GM23338 (cell line): ENCODE measurements at regions not wholly inside any gene's neighbourhood (a gene's known extent, or its start where the extent isn't known, plus 50 kb on each side); places are given as distances from the start of the nearest gene placed in this dataset.

Source experiments
- ATAC-seq: fragments of 200-7000 bp; cut with Tn5 transposase; 3 replicates; pipeline ENCODE4 v1.9.1; 2020
- DNase-seq: peaks from one replicate; pipeline ENCODE4 v3.0.0-alpha.2; 2015; ENCODE audit warnings: low spot score
- H2AFZ ChIP-seq: fragments of 200-600 bp; sonication (generic); 2 replicates; pipeline ENCODE4 v1.8.0; 2016; ENCODE audit warnings: antibody characterized with exemption, mild to moderate bottlenecking, moderate library complexity
- H3F3A ChIP-seq: fragments of 200-600 bp; sonication (generic); replicated peaks from 2 replicates; pipeline ENCODE4 v1.8.0; 2017; ENCODE audit warnings: antibody characterized with exemption, mixed run types, low read depth
- H3K27ac ChIP-seq: fragments of 200-600 bp; sonication (generic); 2 replicates; pipeline ENCODE4 v1.6.1; 2016; ENCODE audit warnings: low read depth
- H3K27me3 ChIP-seq: fragments of 200-600 bp; sonication (generic); 2 replicates; pipeline ENCODE4 v1.8.0; 2016; ENCODE audit warnings: mild to moderate bottlenecking, mixed run types, moderate library complexity; ENCODE audit not compliant: insufficient read depth
- H3K36me3 ChIP-seq: fragments of 200-600 bp; sonication (generic); 2 replicates; pipeline ENCODE4 v1.8.0; 2016; ENCODE audit warnings: mild to moderate bottlenecking; ENCODE audit not compliant: insufficient read depth
- H3K4me1 ChIP-seq: fragments of 200-600 bp; sonication (generic); 2 replicates; pipeline ENCODE4 v1.8.0; 2016; ENCODE audit warnings: mild to moderate bottlenecking, moderate library complexity; ENCODE audit not compliant: insufficient read depth
- H3K4me2 ChIP-seq: fragments of 200-600 bp; sonication (generic); 2 replicates; pipeline ENCODE4 v1.7.1; 2017; ENCODE audit warnings: mixed run types
- H3K4me3 ChIP-seq: fragments of 200-600 bp; sonication (generic); 2 replicates; pipeline ENCODE4 v1.6.1; 2016; ENCODE audit warnings: mixed run types
- H3K79me2 ChIP-seq: fragments of 200-600 bp; sonication (generic); replicated peaks from 2 replicates; pipeline ENCODE4 v1.8.0; 2017; ENCODE audit warnings: mild to moderate bottlenecking; ENCODE audit not compliant: insufficient read depth
- H3K9me2 ChIP-seq: fragments of 200-600 bp; sonication (generic); 2 replicates; pipeline ENCODE4 v1.8.0; 2017; ENCODE audit not compliant: insufficient read depth
- H4K20me1 ChIP-seq: fragments of 200-600 bp; sonication (generic); replicated peaks from 2 replicates; pipeline ENCODE4 v1.8.0; 2017; ENCODE audit warnings: mild to moderate bottlenecking; ENCODE audit not compliant: insufficient read depth
- H3K27ac Mint-ChIP-seq: 2 replicates; pipeline ENCODE4 v1.8.0; 2020; ENCODE audit warnings: inconsistent platforms, mild to moderate bottlenecking, moderate library complexity, mixed read lengths
- H3K27me3 Mint-ChIP-seq: 3 replicates; pipeline ENCODE4 v1.8.0; 2022; ENCODE audit warnings: low read depth, mild to moderate bottlenecking, moderate library complexity, mixed read lengths, inconsistent platforms; ENCODE audit not compliant: insufficient read depth, poor library complexity
- H3K36me3 Mint-ChIP-seq: 3 replicates; pipeline ENCODE4 v1.8.0; 2021; ENCODE audit warnings: low read depth, mild to moderate bottlenecking, inconsistent platforms, moderate library complexity, mixed read lengths
- H3K4me1 Mint-ChIP-seq: 3 replicates; pipeline ENCODE4 v1.8.0; 2020; ENCODE audit warnings: mild to moderate bottlenecking, inconsistent platforms, mixed read lengths
- H3K4me3 Mint-ChIP-seq: 3 replicates; pipeline ENCODE4 v1.8.0; 2021; ENCODE audit warnings: moderate library complexity, mild to moderate bottlenecking, inconsistent platforms, mixed read lengths
- H3K9me3 Mint-ChIP-seq: 3 replicates; pipeline ENCODE4 v1.8.0; 2020; ENCODE audit warnings: moderate library complexity, mild to moderate bottlenecking, inconsistent platforms, mixed read lengths
- CREB1 ChIP-seq: fragments of 250-450 bp; sonication (Bioruptor Pico); IDR thresholded peaks from 2 replicates; pipeline ENCODE4 v1.5.0; 2020; ENCODE audit warnings: low read depth, mild to moderate bottlenecking, moderate library complexity
- ETS1 ChIP-seq: IDR thresholded peaks from 2 replicates; pipeline ENCODE4 v1.6.1; 2016; ENCODE audit warnings: antibody characterized with exemption
- EZH2 ChIP-seq: fragments of 200-600 bp; sonication (generic); IDR thresholded peaks from one replicate; pipeline ENCODE4 v1.8.0; 2017; ENCODE audit warnings: antibody characterized with exemption, mild to moderate bottlenecking, low read depth; ENCODE audit not compliant: unreplicated experiment
- EZH2phosphoT487 ChIP-seq: fragments of 200-600 bp; sonication (generic); IDR thresholded peaks from one replicate; pipeline ENCODE4 v1.8.1; 2018; ENCODE audit warnings: antibody characterized with exemption; ENCODE audit not compliant: unreplicated experiment
- NANOG ChIP-seq: IDR thresholded peaks from 2 replicates; pipeline ENCODE4 v1.6.1; 2016; ENCODE audit warnings: antibody characterized with exemption, borderline replicate concordance
- POLR2AphosphoS5 ChIP-seq: IDR thresholded peaks from 2 replicates; pipeline ENCODE4 v1.6.1; 2016; ENCODE audit warnings: antibody characterized with exemption, low read depth
- ZNF114 ChIP-seq: fragments of 250-450 bp; sonication (Bioruptor Pico); IDR thresholded peaks from 2 replicates; pipeline ENCODE4 v1.5.0; 2020; ENCODE audit warnings: mild to moderate bottlenecking, moderate library complexity
- ZNF331 ChIP-seq: fragments of 250-450 bp; sonication (Bioruptor Pico); IDR thresholded peaks from 2 replicates; pipeline ENCODE4 v1.5.0; 2020; ENCODE audit warnings: low read depth, mild to moderate bottlenecking, moderate library complexity
- ZNF462 ChIP-seq: fragments of 250-450 bp; sonication (Bioruptor Pico); IDR thresholded peaks from 2 replicates; pipeline ENCODE4 v1.5.0; 2020; ENCODE audit warnings: mild to moderate bottlenecking, moderate library complexity

- no peak for TF ChIP-seq ZNF462 (CRISPR knock-in tag)
- TF ChIP-seq ZNF114: no peak
- no peak for TF ChIP-seq EZH2phosphoT487
- TF ChIP-seq ZNF331: no peak
Observed at GRCh38 chr21:19392390-19392789, 988.8 kb upstream of the TMPRSS15 start (continued).

GRCh38 chr21:19400223-19400770 lies 996.7 kb upstream of the TMPRSS15 start:
- H3K36me3 ChIP-seq: no peaks in the 10 kb centered on the region
- no peaks in the 10 kb centered on the region for H3K27me3 Mint-ChIP-seq
- TF ChIP-seq POLR2AphosphoS5: no peak
- TF ChIP-seq CREB1 (CRISPR knock-in tag): no peak
- TF ChIP-seq ETS1: no peak
- no peak for TF ChIP-seq ZNF331
- no peak for TF ChIP-seq ZNF114
- no peak for TF ChIP-seq EZH2
- TF ChIP-seq ZNF462 (CRISPR knock-in tag): no peak
- TF ChIP-seq EZH2phosphoT487: no peak
- no peak for TF ChIP-seq NANOG

More at GRCh38 chr21:19400223-19400770, 996.7 kb upstream of the TMPRSS15 start:
- H4K20me1 ChIP-seq: no peaks in the 10 kb centered on the region
- H2AFZ ChIP-seq: no peak overlapping the region
- no peaks in the 10 kb centered on the region for H3K27me3 ChIP-seq
- H3K9me2 ChIP-seq: no peaks in the 10 kb centered on the region
- no peak overlapping the region for H3K27ac Mint-ChIP-seq
- no peak overlapping the region for H3K4me3 ChIP-seq
- no peak for ATAC-seq
- no peaks in the 10 kb centered on the region for H3K4me1 ChIP-seq
- H3K27ac ChIP-seq: no peak overlapping the region
- no peak overlapping the region for H3K4me3 Mint-ChIP-seq
- H3K9me3 Mint-ChIP-seq: no peaks in the 10 kb centered on the region
- H3K79me2 ChIP-seq: no peaks in the 10 kb centered on the region
- H3F3A ChIP-seq: no peaks in the 10 kb centered on the region
- H3K4me2 ChIP-seq: no peak overlapping the region
- no peaks in the 10 kb centered on the region for H3K36me3 Mint-ChIP-seq
- no peaks in the 10 kb centered on the region for H3K4me1 Mint-ChIP-seq
- DNase-seq: no peak
